ENCODE measurements at regions not wholly inside any gene's neighbourhood (a gene's known extent, or its start where the extent isn't known, plus 50 kb on each side); places are given as distances from the start of the nearest gene placed in this dataset.

DNA sequence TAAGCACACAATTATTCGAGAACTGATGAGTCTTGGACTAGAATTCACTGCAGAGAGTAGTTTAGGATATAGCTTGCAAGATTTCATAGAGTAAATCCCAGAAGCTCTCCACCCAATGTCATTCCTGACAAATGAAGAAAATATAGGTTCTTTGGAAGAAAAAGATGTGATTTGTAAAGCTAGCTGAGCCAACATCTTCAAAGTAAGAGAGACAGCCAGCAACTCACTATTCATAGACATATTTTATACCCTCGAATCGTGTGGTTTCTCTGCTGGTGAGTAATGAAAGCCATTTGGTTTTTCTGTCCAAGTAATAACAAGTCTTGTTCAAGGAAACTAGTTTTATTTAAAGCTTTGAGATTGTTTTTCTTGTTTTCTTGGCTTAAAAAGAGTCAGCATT lies 165.7 kb upstream of the SYT6 start:
- no peak for DNase-seq (ENCODE audit: extremely low spot score)
- H3K9me3 ChIP-seq = no peaks in the 10 kb centered on the region
- H3K36me3 ChIP-seq = no peaks in the 10 kb centered on the region
- no peak overlapping the region for H3K4me3 ChIP-seq
- intact Hi-C loops (cut with DNase I) = no loop called here
- H3K4me1 ChIP-seq = no peaks in the 10 kb centered on the region
- TF ChIP-seq EP300 (IDR thresholded peaks at IDR 0.05) = no peak
- TF ChIP-seq, protein P1, sequence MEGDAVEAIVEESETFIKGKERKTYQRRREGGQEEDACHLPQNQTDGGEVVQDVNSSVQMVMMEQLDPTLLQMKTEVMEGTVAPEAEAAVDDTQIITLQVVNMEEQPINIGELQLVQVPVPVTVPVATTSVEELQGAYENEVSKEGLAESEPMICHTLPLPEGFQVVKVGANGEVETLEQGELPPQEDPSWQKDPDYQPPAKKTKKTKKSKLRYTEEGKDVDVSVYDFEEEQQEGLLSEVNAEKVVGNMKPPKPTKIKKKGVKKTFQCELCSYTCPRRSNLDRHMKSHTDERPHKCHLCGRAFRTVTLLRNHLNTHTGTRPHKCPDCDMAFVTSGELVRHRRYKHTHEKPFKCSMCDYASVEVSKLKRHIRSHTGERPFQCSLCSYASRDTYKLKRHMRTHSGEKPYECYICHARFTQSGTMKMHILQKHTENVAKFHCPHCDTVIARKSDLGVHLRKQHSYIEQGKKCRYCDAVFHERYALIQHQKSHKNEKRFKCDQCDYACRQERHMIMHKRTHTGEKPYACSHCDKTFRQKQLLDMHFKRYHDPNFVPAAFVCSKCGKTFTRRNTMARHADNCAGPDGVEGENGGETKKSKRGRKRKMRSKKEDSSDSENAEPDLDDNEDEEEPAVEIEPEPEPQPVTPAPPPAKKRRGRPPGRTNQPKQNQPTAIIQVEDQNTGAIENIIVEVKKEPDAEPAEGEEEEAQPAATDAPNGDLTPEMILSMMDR (IDR thresholded peaks at IDR 0.05) = no peak
- no peak for TF ChIP-seq POLR2A (IDR thresholded peaks at IDR 0.05; ENCODE audit: low read depth)
- TF ChIP-seq POLR2AphosphoS5 (IDR thresholded peaks at IDR 0.05) = no peak
- H3K27me3 ChIP-seq = no peaks in the 10 kb centered on the region
- WGBS = 30% methylated on average over 3 of the region's 3 CpGs
- no peak overlapping the region for H3K27ac ChIP-seq (replicated peaks in 1 of 4)

DNA sequence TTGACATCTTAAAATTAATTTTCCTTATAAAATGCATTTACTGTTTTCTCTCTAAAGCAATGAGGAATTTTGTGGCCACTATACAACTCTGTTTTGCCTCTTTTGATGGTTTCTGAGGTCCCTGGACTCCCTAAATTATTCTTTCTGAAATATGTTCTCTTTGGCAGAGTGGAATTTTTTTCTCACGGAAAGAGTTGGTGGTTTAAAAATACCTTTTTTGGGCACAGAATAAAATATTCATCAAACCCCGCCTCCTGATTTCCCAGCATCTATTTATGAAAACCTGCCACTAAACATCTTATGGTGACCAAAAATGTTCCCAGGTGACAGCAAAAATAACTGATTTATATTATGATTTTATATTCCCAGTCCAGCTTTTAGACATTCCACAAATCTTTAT lies 165.3 kb upstream of the SYT6 start:
- no peak overlapping the region for H3K27ac ChIP-seq (replicated peaks in 1 of 4)

DNA sequence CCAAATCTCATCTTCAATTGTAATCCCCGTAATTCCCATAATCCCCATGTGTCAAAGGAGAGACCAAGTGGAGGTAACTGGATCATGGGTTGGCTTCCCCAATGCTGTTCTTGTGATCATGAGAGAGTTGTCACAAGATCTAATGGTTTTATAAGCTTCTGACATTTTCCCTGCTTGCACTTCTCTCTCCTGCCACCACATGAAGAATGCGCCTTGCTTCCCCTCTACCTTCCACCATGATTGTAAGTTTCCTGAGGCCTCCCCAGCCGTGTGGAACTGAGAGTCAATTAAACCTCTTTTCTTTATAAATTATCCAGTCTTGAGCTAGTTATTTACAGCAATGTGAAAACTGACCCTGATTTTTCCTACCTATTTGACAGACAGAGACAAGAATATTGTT lies 162.5 kb upstream of the SYT6 start:
- Histone ChIP-seq H3K27me3 (no peaks in the 10 kb centered on the region), H3K27ac (replicated peaks in 1 of 4) (no peak overlapping the region), H3K4me3 (no peak overlapping the region), H3K9me3 (no peaks in the 10 kb centered on the region), H3K4me1 (peaks cover 0 to 2% (median 1%) of the 10 kb centered on the region in 4 donors), H3K36me3 (no peaks in the 10 kb centered on the region)
- intact Hi-C loops (cut with DNase I) = no loop called here
- peak; percentile 78 for DNase-seq (ENCODE audit: extremely low spot score)
- TF ChIP-seq, protein P1 (IDR thresholded peaks at IDR 0.05) = no peak
- no peak for TF ChIP-seq EP300 (IDR thresholded peaks at IDR 0.05)
- TF ChIP-seq POLR2A (IDR thresholded peaks at IDR 0.05; ENCODE audit: low read depth) = no peak
- whole genome bisulfite sequencing = 83% methylated on average over 3 of the region's 3 CpGs

More for the DNA sequence above, 165.3 kb upstream of the SYT6 start:
- H3K27me3 ChIP-seq = no peaks in the 10 kb centered on the region
- no peaks in the 10 kb centered on the region for H3K36me3 ChIP-seq
- H3K4me1 ChIP-seq = no peaks in the 10 kb centered on the region
- intact Hi-C loops (cut with DNase I) = no loop called here
- DNase-seq (ENCODE audit: extremely low spot score) = no peak
- TF ChIP-seq POLR2A (IDR thresholded peaks at IDR 0.05; ENCODE audit: low read depth) (no peak), EP300 (IDR thresholded peaks at IDR 0.05) (no peak)
- H3K9me3 ChIP-seq = no peaks in the 10 kb centered on the region
- WGBS = 75% methylated on average over 2 of the region's 2 CpGs
- H3K4me3 ChIP-seq = no peak overlapping the region

DNA sequence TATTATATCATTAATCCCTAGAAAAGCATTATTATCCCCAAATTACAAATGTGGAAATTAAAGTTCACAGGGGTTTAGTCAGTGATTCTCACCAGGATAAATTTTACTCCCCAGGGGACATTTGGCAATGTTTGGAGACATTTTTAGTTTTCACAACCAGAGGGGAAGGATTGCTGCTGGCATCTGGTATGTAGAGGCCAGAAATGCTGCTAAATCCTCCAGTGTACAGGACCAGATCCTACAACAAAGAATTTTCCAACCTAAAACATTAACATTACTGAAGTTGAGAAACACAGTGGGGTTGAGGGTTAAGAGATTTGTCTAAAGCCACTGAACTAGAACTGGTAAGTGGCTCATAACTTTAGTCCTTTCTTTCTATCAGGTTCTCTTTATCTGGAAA lies 162.0 kb upstream of the SYT6 start:
- no peak for TF ChIP-seq POLR2A (IDR thresholded peaks at IDR 0.05; ENCODE audit: low read depth)
- TF ChIP-seq POLR2AphosphoS5 (IDR thresholded peaks at IDR 0.05) = no peak
- no peak for TF ChIP-seq EP300 (IDR thresholded peaks at IDR 0.05)
- TF ChIP-seq, protein P1 (IDR thresholded peaks at IDR 0.05) = no peak
- intact Hi-C loops (cut with DNase I) = no loop called here

DNA sequence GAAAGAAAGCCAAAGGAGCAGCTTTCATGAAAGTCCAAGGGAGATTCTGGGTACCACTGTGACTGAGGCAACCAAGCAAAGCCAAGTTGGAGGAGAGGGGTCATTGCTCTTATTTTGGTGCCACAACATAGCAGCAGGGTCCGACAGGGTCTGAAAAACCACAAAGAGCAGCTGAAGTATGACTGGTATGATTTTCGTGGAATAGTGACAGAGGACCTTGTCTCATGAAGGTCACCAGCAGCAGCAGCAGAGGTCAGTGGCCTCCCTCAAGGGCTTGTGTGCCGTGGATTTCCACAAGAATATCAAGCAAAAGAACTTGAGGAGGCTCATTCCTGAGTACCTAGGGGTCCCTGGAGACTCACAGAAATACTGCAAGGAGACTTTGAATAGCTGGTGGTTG lies 160.9 kb upstream of the SYT6 start:
- WGBS = 91% methylated on average over 3 of the region's 3 CpGs
- Histone ChIP-seq H3K4me3 (no peak overlapping the region), H3K36me3 (no peaks in the 10 kb centered on the region), H3K27me3 (no peaks in the 10 kb centered on the region), H3K27ac (replicated peaks in 1 of 4) (no peak overlapping the region), H3K4me1 (peaks cover 0 to 10% (median 9%) of the 10 kb centered on the region in 4 donors), H3K9me3 (no peaks in the 10 kb centered on the region)
- intact Hi-C loops (cut with DNase I) = no loop called here
- DNase-seq (ENCODE audit: extremely low spot score) = peak; percentile 53
- TF ChIP-seq, protein P1 (IDR thresholded peaks at IDR 0.05) = no peak
- TF ChIP-seq POLR2AphosphoS5 (IDR thresholded peaks at IDR 0.05) = no peak
- no peak for TF ChIP-seq EP300 (IDR thresholded peaks at IDR 0.05)
- no peak for TF ChIP-seq POLR2A (IDR thresholded peaks at IDR 0.05; ENCODE audit: low read depth)

More for the DNA sequence above, 162.0 kb upstream of the SYT6 start:
- Histone ChIP-seq H3K9me3 (no peaks in the 10 kb centered on the region), H3K27ac (replicated peaks in 1 of 4) (no peak overlapping the region), H3K27me3 (no peaks in the 10 kb centered on the region), H3K4me3 (no peak overlapping the region), H3K4me1 (peaks cover 0 to 8% (median 7%) of the 10 kb centered on the region in 4 donors), H3K36me3 (no peaks in the 10 kb centered on the region)
- peak; percentile 31 for DNase-seq (ENCODE audit: extremely low spot score)

Data from esophagus muscularis mucosa (tissue), 4 donors.